PC-9 (cell line): ENCODE measurements at regions not wholly inside any gene's neighbourhood (a gene's known extent, or its start where the extent isn't known, plus 50 kb on each side); places are given as distances from the start of the nearest gene placed in this dataset.

Experiments used
- BruUV-seq: library from RNA; stranded (reverse); fragments of 400-500 nt; replicated peaks from 2 replicates; lab custom pipeline; 2021; lab: Mats Ljungman, UMichigan
- CTCF ChIA-PET: fragments of 300-600 bp; sonication (Branson Sonifier 250); formaldehyde crosslinking; loops from one replicate; lab custom pipeline; 2022; ENCODE audit warnings: antibody characterized with exemption; lab: Charles Lee
- POLR2A ChIA-PET: fragments of 300-600 bp; sonication (Branson Sonifier 250); formaldehyde crosslinking; loops from one replicate; lab custom pipeline; 2022; ENCODE audit warnings: antibody characterized with exemption; ENCODE audit not compliant: unreplicated experiment; lab: Charles Lee
- DNase-seq, 2 experiments: peaks; one replicate each; pipeline versions ENCODE4 v3.0.0 to v3.0.0-alpha.2; 2015 to 2022; ENCODE audit warnings: mixed read lengths in 1 of 2
- H2AFZ ChIP-seq: fragments of 200-600 bp; sonication (generic); 2 replicates; pipeline ENCODE4 v1.8.1; 2017; ENCODE audit warnings: antibody characterized with exemption
- H3F3A ChIP-seq: fragments of 200-600 bp; sonication (generic); 2 replicates; pipeline ENCODE4 v1.8.1; 2017; ENCODE audit warnings: antibody characterized with exemption, mild to moderate bottlenecking, low read depth; ENCODE audit not compliant: insufficient read depth
- H3K27ac ChIP-seq: fragments of 200-600 bp; sonication (generic); 2 replicates; pipeline ENCODE4 v1.6.1; 2016; ENCODE audit warnings: mixed run types
- H3K27me3 ChIP-seq: fragments of 200-600 bp; sonication (generic); 2 replicates; pipeline ENCODE4 v1.6.1; 2016; ENCODE audit warnings: low read depth, mixed run types; ENCODE audit not compliant: insufficient read depth
- H3K36me3 ChIP-seq: fragments of 200-600 bp; sonication (generic); 2 replicates; pipeline ENCODE4 v1.6.1; 2016; ENCODE audit warnings: low read depth, mixed run types
- H3K4me1 ChIP-seq: fragments of 200-600 bp; sonication (generic); replicated peaks from 2 replicates; pipeline ENCODE4 v1.6.1; 2016; ENCODE audit warnings: mixed run types; ENCODE audit not compliant: insufficient read depth
- H3K4me2 ChIP-seq: fragments of 200-600 bp; sonication (generic); 2 replicates; pipeline ENCODE4 v1.6.1; 2017; ENCODE audit warnings: mixed run types
- H3K4me3 ChIP-seq: fragments of 200-600 bp; sonication (generic); 2 replicates; pipeline ENCODE4 v1.6.1; 2016; ENCODE audit warnings: mixed run types
- H3K79me2 ChIP-seq: fragments of 200-600 bp; sonication (generic); 2 replicates; pipeline ENCODE4 v1.6.1; 2017; ENCODE audit warnings: low read depth, mixed run types
- H3K9me2 ChIP-seq: fragments of 200-600 bp; sonication (generic); 2 replicates; pipeline ENCODE4 v1.8.1; 2017; ENCODE audit warnings: mild to moderate bottlenecking; ENCODE audit not compliant: insufficient read depth
- H3K9me3 ChIP-seq: fragments of 200-600 bp; sonication (generic); 2 replicates; pipeline ENCODE4 v1.8.1; 2016; ENCODE audit warnings: low read depth; ENCODE audit not compliant: insufficient read depth
- H4K20me1 ChIP-seq: fragments of 200-600 bp; sonication (generic); 2 replicates; pipeline ENCODE4 v1.8.1; 2017; ENCODE audit not compliant: insufficient read depth
- CTCF ChIP-seq: fragments of 200-600 bp; sonication (generic); conservative IDR thresholded peaks from 2 replicates; pipeline ENCODE4 v1.6.1; 2017; ENCODE audit warnings: mixed run types, antibody characterized with exemption, mild to moderate bottlenecking, moderate library complexity
- EZH2 ChIP-seq: fragments of 200-600 bp; sonication (generic); IDR thresholded peaks from 2 replicates; pipeline ENCODE4 v1.8.0; 2017; ENCODE audit warnings: antibody characterized with exemption, low read depth
- intact Hi-C: fragments of 100-400 bp; cut with micrococcal nuclease; formaldehyde crosslinking; loops from one replicate; pipeline ENCODE4 v1.10.0; 2022; ENCODE audit not compliant: unreplicated experiment

- Histone ChIP-seq H3K27me3 (no peaks in the 10 kb centered on the region), H3K36me3 (no peaks in the 10 kb centered on the region), H3K27ac (peak overlapping the region; percentile 60), H3K4me2 (peak overlapping the region; percentile 59), H3F3A (peaks cover 21% of the 10 kb centered on the region), H2AFZ (no peak overlapping the region), H3K9me3 (peaks cover 12% of the 10 kb centered on the region), H3K4me1 (peaks cover 48% of the 10 kb centered on the region), H3K4me3 (no peak overlapping the region), H4K20me1 (no peaks in the 10 kb centered on the region), H3K79me2 (no peaks in the 10 kb centered on the region), H3K9me2 (no peaks in the 10 kb centered on the region)
- TSS peak; percentile 18 for BruUV-seq
- CTCF ChIA-PET = no interaction called here
- no peak for DNase-seq
- POLR2A ChIA-PET = interaction anchor here (0.6 kb wide), 3 partner anchors 129 to 1437 kb away, joined by 3 to 5 read pairs (median 4); no protein-coding TSS in a partner anchor
- no peak for TF ChIP-seq CTCF
- no peak for TF ChIP-seq EZH2
- intact Hi-C loops = loop anchor here (1.0 to 10.0 kb wide), 9 partner anchors 11 to 547 kb away; no protein-coding TSS in a partner anchor
Observed at GRCh38 chr9:115261656-115262081, 143.7 kb upstream of the TNC start.

- peaks cover 49% of the 10 kb centered on the region for H3K4me1 ChIP-seq
- H3K4me2 ChIP-seq = peak overlapping the region; percentile 59
- peaks cover 12% of the 10 kb centered on the region for H3K9me3 ChIP-seq
- TF ChIP-seq CTCF (no peak), EZH2 (no peak)
- DNase-seq = peak; percentile 99
- no peaks in the 10 kb centered on the region for H3K79me2 ChIP-seq
- BruUV-seq = no TSS peak
- H3F3A ChIP-seq = peaks cover 21% of the 10 kb centered on the region
- H3K27ac ChIP-seq = peak overlapping the region; percentile 60
- no peak overlapping the region for H3K4me3 ChIP-seq
- intact Hi-C loops = loop anchor here (1.0 to 10.0 kb wide), 9 partner anchors 12 to 548 kb away; no protein-coding TSS in a partner anchor
- CTCF ChIA-PET = no interaction called here
- no peaks in the 10 kb centered on the region for H3K27me3 ChIP-seq
- H3K36me3 ChIP-seq = no peaks in the 10 kb centered on the region
- H2AFZ ChIP-seq = no peak overlapping the region
- H3K9me2 ChIP-seq = no peaks in the 10 kb centered on the region
- H4K20me1 ChIP-seq = no peaks in the 10 kb centered on the region
- POLR2A ChIA-PET = interaction anchor here (0.6 kb wide), 4 partner anchors 17 to 1436 kb away, joined by 3 to 5 read pairs (median 4); no protein-coding TSS in a partner anchor
Observed at GRCh38 chr9:115262477-115262876, 144.5 kb upstream of the TNC start.

- ChIA-PET POLR2A (interaction anchor here (0.6 kb wide), 1 partner anchor 16 kb away, joined by 3 read pairs; no protein-coding TSS in a partner anchor), CTCF (no interaction called here)
- H3K4me1 ChIP-seq = peaks cover 49% of the 10 kb centered on the region
- H3K79me2 ChIP-seq = no peaks in the 10 kb centered on the region
- no peaks in the 10 kb centered on the region for H4K20me1 ChIP-seq
- DNase-seq = peak in 1 of 2 experiments; percentile 73
- H3K4me3 ChIP-seq = no peak overlapping the region
- BruUV-seq = no TSS peak
- intact Hi-C loops = loop anchor here (1.0 to 10.0 kb wide), 9 partner anchors 13 to 548 kb away; no protein-coding TSS in a partner anchor
- H3K36me3 ChIP-seq = no peaks in the 10 kb centered on the region
- H2AFZ ChIP-seq = no peak overlapping the region
- no peaks in the 10 kb centered on the region for H3K27me3 ChIP-seq
- H3K9me2 ChIP-seq = no peaks in the 10 kb centered on the region
- peak overlapping the region; percentile 60 for H3K27ac ChIP-seq
- TF ChIP-seq CTCF = no peak
- TF ChIP-seq EZH2 = no peak
- H3K9me3 ChIP-seq = peaks cover 12% of the 10 kb centered on the region
- H3F3A ChIP-seq = peaks cover 21% of the 10 kb centered on the region
- peak overlapping the region; percentile 59 for H3K4me2 ChIP-seq
Observed at GRCh38 chr9:115262952-115263351, 145.0 kb upstream of the TNC start.
